AG09309 (cell line): ENCODE measurements at regions not wholly inside any gene's neighbourhood (a gene's known extent, or its start where the extent isn't known, plus 50 kb on each side); places are given as distances from the start of the nearest gene placed in this dataset.
"Not testable (repeated sequence)": the region's sequence is repeated elsewhere in the genome, so short reads cannot be mapped to it uniquely, and the experiment has no call there.

Experiments
- DNase-seq: peaks from one replicate; pipeline ENCODE4 v3.0.0-alpha.2; 2010; ENCODE audit warnings: low read depth
- H3K4me3 ChIP-seq: 2 replicates; pipeline ENCODE4 v1.5.1; 2011; ENCODE audit warnings: mild to moderate bottlenecking, low read depth, low read length, moderate library complexity; ENCODE audit not compliant: control insufficient read depth
- CTCF ChIP-seq: IDR thresholded peaks from 2 replicates; pipeline ENCODE4 v1.5.1; 2011; ENCODE audit warnings: mild to moderate bottlenecking, low read depth, low read length, inconsistent platforms; ENCODE audit not compliant: insufficient read depth, control insufficient read depth; ENCODE audit errors: missing control alignments

- no peak for DNase-seq
- H3K4me3 ChIP-seq, result no peak overlapping the region
- no peak for TF ChIP-seq CTCF
Observed at GRCh38 chr10:108036265-108036664, 871.8 kb upstream of the SORCS1 start.

GRCh38 chr10:108034829-108035228 lies 870.3 kb upstream of the SORCS1 start:
- no peak overlapping the region for H3K4me3 ChIP-seq
- no peak for TF ChIP-seq CTCF
- no peak for DNase-seq

GRCh38 chr10:108033518-108033917 lies 869.0 kb upstream of the SORCS1 start:
- H3K4me3 ChIP-seq, DNase-seq: not testable (repeated sequence)

GRCh38 chr10:108031505-108031904 lies 867.0 kb upstream of the SORCS1 start:
- TF ChIP-seq CTCF, result no peak
- no peak overlapping the region for H3K4me3 ChIP-seq
- DNase-seq, result no peak

- H3K4me3 ChIP-seq, result no peak overlapping the region
- DNase-seq, result no peak
- TF ChIP-seq CTCF, result no peak
Observed at GRCh38 chr10:108014902-108015177, 850.3 kb upstream of the SORCS1 start.

DNA sequence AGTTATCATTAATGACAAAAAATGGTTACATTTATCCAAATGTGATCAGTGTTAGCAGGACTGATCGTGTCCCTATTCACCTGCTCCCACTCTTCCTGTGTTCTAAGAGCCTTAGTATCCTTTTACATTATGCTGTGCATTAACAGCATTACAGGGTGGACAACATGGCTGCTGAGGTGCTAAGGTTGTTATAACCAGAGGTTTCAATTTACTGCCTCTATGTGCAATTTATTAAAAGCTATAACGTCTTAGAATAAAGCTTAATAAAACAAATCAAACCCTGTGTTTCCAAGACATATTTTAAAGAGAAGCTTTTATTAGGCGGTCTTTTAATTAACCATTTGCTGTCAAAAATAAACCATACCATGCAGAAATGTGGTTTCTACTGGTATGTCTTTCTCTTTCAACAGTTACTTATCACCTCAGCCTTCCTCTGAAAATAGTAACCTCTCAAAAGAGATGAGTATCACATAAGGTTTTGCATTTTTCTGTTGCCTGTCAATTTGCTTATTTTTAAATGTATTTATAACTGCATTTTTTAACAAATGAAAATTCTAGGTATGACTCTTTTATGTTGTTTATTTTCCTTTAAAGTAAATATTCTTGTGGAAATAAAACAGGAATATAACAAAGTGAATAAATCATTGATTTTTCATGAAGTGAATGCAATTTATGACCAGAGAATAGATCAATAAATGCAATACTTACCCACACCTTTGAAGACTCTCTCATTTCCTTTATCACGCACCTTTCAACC lies 849.8 kb upstream of the SORCS1 start:
- TF ChIP-seq CTCF, result no peak
- no peak for DNase-seq
- no peak overlapping the region for H3K4me3 ChIP-seq

- no peak for TF ChIP-seq CTCF
- DNase-seq, result no peak
- H3K4me3 ChIP-seq, result no peak overlapping the region
Observed at GRCh38 chr10:108005627-108006026, 841.1 kb upstream of the SORCS1 start.
